ENCODE measurements at regions not wholly inside any gene's neighbourhood (a gene's known extent, or its start where the extent isn't known, plus 50 kb on each side); places are given as distances from the start of the nearest gene placed in this dataset.

DNA sequence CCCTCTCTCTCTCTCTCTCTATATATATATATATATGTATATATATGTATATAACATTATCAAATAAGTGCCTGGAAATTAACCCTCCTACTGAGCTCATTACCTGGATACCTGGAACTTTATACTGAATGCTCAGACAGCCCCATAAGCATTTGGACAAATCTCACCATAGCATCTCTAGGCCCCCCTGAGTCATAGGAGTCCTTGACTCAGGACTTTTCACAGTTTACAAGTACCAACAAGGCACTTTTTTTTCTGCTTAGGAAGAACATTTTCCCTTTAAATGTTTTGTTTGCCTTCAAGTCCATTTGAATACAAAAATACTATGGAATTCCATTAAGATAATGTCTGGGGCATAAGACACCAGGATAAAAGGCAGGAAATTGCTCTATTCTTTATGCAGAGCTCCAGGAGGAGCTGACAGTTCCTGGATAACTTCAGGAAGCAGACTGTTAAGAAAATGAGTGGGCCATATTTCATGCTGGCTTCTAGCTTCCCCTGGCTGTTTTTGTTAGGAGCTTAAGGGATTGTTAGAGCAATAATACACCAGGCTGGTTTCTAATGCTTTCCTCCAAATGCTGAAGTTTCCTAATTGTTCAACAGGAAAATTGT, 171.7 kb upstream of the ASIC2 start:
- no peak for DNase-seq (ENCODE audit: low spot score)
- intact Hi-C loops (cut with DNase I) = no loop called here

DNA sequence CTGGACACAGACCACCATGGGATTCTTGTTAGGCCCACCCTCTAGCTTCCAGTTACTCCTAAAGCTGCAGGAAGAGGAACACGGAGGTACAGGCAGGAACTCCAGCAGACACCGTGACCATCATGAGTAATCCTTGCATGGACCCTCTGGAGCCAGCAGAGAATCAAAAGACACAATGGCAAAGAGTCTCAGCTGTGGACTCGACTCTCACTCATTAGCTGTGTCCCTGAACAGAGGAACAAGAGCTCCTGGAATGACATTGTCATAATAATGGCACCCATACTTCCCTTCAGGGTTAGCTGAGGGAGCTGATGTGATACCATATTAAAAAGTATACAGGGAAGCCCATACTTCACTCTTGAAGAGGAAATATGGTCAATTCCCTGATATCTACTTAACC, 176.3 kb upstream of the ASIC2 start:
- intact Hi-C loops (cut with DNase I) = no loop called here
- DNase-seq (ENCODE audit: low spot score) = no peak

DNA sequence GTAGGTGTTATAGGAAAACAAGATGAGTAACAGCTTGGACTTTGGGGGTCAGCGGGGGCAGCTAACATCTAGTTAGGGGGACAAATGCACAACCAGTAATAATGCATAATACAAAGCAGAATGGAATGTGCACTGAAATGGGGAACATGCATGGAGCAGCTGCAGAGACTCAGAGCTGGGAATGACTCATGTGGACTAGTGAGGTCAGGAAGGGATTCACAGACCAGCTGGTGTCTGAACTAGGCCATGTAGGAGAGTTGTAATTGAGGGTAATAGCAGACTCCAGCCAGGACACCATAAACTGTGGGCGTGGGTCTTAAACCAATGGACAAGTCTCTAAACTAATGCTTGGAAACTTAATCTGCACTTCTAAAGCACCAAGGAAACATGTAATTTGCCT, 176.8 kb upstream of the ASIC2 start:
- DNase-seq (ENCODE audit: low spot score) = no peak
- intact Hi-C loops (cut with DNase I) = no loop called here

DNA sequence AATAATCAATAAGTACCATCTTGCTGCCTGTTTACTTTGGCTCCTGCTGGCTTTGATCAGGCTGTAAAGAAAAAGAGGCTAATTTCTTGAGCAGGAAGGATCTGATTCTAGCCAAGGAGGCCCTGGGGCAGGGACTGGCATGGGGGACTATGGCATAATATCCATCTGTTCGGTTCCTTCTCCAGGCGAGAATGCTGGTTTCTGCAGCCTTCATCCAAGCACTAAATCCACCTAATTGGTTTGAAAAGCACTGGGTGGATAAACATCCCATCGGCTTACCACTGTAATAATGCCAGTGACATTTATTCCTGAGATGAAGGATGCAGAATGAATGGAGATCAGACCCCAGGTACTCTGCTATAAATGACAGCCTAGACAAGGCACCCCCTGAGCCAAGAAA, 180.0 kb upstream of the ASIC2 start:
- no peak for DNase-seq (ENCODE audit: low spot score)

DNA sequence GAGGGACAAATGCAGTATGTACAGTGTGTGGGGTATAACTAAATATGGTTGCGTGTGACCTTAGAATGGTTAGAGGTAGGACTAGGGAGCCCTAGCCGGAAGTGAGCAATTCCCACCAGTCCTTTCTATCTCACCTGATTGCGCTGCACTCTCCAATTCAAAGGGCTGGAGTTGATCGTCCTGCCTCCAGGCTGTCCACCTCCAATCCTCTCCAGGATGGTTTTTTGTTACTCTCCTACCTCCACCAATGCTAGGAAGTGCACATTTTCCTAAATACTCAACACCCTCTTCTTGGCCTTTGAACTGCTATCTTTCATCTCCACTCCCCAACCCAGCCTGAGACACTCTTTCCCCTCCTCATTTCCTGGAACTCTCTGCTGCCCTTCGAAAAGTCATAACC, 181.7 kb upstream of the ASIC2 start:
- intact Hi-C loops (cut with DNase I) = no loop called here
- no peak for DNase-seq (ENCODE audit: low spot score)

More for the DNA sequence above, 180.0 kb upstream of the ASIC2 start:
- intact Hi-C loops (cut with DNase I) = no loop called here

DNA sequence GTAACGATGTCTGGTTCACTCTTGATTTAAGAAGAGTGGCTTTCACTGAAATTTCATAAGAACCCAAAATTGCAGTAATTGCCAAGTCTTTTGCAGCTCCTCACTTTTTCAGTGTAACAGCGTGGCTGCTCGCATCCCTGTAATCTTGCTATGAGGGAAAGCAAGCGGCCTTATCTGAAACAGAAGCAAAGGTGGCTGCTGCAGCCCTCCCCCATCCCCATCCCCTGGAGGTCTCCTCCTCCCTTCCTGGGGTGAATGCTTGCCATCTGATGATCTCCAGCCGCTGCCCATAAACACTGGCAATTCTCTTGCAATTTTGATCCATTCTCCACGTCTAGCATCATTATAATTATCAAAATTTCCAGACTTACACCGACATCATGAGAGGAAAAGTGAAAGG, 182.5 kb upstream of the ASIC2 start:
- intact Hi-C loops (cut with DNase I) = no loop called here
- no peak for DNase-seq (ENCODE audit: low spot score)

DNA sequence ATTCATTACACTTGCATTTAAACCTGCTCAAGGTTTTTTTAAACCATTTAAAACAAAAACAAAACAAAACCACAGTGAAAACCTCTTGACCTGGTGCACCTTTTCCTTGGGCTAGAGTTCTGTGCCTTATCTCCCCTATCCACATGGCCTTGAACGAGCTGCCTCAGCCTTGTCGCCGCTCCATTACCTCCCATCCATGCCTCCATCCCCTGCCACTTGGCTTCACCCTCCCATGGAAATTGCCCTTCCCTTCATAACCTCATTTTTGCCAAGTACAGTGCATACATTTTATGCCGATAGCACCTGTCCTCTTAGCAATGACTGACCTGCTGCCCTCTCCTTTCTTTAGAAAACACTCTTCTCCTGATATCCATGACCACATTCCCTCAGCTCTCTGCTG, 188.6 kb upstream of the ASIC2 start:
- intact Hi-C loops (cut with DNase I) = no loop called here
- DNase-seq (ENCODE audit: low spot score) = no peak

DNA sequence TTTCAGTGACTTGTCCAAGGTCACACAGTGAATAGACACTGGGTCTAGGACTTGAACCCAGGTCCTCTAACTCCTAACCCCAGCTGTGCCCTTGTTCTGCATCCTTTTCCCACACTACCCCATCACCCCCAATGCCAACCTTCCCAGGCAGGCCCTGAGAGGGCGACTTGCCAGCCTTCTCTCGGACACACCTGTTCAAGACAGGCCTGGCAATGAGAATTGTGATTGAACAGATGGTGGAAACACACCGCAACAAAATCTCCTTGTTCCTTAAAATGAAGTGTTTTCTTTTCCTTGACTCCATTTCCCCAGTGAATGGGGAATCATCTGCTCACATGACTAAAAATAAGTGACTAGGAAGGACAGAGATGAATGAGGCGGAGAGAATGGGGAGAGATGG, 189.5 kb upstream of the ASIC2 start:
- intact Hi-C loops (cut with DNase I) = no loop called here

DNA sequence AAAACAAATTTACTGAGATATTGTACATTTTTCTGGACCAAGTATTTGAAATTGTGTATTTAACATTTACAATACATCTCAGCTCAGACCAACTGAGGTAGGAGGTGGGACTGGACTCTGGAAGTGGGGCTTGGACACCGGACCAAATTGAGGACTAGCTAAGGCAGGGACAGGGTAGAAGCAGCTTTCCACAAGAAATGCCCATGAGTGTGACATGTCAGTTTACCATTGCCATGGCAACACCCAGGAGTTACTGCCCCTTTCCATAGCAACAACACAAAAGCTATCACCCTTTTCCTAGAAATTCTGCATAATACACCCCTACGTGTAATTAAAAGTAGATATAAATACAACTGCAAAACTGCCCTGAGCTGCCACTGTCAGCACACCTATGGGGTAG, 191.5 kb upstream of the ASIC2 start:
- DNase-seq (ENCODE audit: low spot score) = no peak
- intact Hi-C loops (cut with DNase I) = no loop called here

More for the DNA sequence above, 189.5 kb upstream of the ASIC2 start:
- DNase-seq (ENCODE audit: low spot score) = no peak

DNA sequence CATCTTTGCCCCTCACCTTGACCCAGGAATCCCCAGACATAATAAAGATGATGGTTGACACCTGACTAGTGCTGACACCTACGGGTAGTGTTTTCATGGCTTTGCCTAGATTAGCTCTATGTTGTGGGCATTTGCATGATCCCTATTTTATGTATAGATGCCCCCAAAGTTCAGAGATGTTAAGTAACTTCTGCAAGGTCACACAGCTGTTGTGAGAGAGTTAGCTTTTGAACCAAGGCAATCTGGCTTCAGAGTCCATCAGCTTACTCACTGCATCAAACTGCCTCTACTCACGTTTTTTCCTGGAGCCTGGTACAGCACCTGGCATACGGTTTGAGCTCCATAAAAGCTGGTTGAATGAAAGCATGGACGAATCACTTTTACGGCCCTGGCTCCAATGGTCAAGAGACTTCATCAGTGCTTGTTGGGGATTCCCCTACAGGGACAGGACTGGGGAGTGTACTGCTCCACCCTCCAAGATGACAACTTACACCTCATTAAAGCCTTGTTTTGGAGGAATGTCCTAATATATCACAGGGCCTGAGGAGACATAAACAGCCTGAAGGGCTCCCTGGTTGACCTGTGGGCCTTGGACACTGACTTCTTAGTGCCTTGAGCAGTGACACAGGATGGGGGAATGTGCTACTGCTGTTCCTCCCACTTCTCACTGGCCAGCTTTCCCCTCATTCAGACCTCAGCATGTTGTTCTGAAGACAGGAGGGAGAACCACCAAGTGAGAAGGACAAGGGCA, 193.2 kb upstream of the ASIC2 start:
- intact Hi-C loops (cut with DNase I) = no loop called here
- DNase-seq (ENCODE audit: low spot score) = no peak

DNA sequence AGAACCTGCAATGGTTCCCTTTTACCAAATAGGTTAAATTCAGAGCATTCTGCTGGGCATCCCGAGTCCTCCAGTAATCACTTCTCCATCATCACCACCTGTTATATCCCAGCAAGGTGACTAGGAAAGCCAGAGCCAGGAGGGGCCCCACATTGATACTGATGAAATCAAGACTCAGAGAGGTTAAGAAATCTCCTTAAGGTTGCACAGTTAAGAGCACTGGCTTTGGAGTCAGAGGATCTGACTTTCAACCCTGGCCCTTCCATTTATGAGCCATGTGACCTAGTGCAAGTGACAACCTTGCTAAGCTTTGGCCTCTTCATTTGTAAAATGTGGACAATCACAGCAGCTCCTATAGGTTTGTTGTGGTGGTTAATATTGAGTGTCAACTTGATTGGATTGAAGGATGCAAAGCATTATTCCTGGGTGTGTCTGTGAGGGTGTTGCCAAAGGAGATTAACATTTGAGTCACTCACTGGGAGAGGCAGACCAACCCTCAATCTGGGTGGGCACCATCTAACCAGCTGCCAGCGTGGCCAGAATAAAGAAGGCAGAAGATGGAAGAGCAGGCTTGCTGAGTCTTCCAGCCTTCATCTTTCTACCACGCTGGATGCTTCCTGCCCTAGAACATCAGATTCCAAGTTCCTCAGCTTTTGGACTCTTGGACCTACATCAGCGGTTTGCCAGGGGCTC, 194.2 kb upstream of the ASIC2 start:
- intact Hi-C loops (cut with DNase I) = no loop called here

DNA sequence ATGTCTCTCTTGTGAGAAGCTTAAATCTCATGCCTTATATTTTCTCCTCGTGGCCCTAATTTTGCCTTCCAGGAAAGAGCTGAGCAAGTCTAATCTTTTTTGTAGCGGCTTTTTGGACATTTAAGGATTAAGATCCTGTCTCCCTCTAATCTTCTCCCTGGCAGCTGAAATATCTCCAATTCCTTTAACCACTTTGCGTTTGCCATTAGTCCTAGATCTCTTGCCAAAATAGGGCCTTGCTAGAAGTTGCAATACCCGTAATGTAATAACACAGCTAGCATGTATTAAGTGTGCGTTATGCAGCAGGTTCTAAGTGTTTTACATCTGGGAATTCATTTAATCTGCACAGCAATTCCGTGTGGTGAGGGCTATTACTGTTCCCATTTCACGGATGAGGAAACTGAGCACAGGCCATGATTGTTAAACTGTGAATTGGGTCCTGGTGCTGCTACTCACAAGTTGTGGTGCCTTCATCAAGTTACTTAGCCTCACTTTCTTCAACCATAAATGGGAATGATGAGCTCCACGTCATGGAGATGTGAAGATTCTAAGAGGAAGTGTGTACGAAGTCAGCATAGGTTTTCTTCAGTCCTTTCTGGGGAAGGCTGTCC, 198.9 kb upstream of the ASIC2 start:
- intact Hi-C loops (cut with DNase I) = no loop called here

More for the DNA sequence above, 194.2 kb upstream of the ASIC2 start:
- DNase-seq (ENCODE audit: low spot score) = no peak

DNA sequence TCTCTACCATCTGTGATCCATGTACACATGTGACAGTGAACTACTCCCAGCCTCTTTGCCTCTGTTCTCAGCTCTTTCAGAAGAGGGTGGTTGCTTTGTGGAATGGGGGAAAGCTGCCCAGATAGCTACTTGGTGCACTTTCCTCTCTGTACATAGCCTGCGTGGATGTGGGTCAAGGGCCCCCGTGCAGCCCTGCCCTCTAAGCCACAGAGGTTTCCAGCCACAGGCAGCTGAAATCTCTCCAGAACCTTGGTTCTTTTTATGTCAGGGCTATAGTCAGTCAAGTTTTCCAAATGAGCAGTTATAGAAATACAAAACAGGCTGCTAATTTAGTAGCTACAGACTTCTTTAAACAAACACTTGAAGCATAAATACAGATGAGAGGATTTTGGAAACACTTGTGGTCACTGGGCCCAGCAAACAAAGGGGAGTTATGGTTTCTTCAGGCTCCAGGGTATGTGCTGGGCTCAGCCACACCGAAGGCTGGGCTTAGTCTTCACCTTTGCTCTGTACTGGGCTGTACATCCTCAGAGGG, 199.7 kb upstream of the ASIC2 start:
- DNase-seq (ENCODE audit: low spot score) = no peak
- intact Hi-C loops (cut with DNase I) = no loop called here

More for the DNA sequence above, 198.9 kb upstream of the ASIC2 start:
- DNase-seq (ENCODE audit: low spot score) = no peak

DNA sequence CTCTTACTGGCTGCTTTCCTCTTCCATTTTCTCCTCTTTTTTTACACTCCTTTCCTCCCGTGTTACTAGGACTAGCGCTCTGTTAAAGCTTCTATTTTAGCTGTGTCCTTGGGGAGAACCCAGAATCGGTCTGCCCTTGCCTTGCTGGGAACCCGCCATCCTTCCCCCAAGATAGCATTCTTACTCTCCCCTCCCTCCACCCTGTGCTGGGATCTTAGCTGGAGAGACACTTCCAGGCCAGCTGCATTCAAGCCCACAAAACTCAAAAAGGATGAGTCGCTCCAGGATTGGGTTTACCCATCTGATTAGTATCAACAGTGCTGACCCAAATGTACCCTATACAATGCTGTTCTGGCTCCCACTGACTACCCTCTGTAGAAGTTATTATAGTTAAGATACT, 200.5 kb upstream of the ASIC2 start:
- intact Hi-C loops (cut with DNase I) = no loop called here
- no peak for DNase-seq (ENCODE audit: low spot score)

DNA sequence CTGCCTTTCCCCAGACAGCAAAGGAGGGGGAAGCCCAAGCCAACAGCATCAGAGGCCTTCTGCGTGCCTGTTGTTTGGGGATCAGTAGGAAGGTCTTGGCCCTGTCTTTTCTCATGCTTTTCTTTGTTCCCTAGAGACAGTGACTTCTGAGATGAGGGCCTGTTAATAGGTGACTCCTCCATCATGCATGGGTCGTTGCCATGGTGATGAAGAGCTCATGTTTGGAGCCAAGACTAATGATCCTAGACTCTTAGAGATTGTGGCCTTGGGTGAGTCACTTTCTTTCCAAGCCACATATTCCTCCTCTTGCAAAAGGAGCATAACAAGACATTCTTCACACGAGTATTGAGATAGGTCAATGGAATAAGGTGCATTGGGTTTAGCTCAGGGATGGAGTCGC, 201.1 kb upstream of the ASIC2 start:
- DNase-seq (ENCODE audit: low spot score) = no peak
- intact Hi-C loops (cut with DNase I) = no loop called here

DNA sequence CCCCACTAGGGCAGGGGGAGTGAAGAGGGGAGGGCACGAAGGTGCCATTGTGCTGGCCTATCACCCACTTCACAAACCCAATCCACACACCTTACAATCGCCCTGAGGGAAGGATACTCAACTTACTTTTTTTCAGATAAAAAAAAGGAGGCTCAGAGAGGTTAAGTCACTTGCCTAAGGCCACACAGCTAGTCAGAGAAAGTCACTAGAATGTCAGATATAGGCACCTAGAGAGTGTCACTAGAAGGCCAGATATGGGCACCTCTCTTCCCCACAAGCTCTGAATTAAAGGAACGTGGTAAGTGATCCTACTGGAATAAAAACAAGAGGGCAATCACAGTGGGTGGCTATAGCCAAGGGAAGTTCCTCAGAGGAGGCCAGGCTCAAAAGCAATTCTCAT, 204.5 kb upstream of the ASIC2 start:
- intact Hi-C loops (cut with DNase I) = no loop called here
- DNase-seq (ENCODE audit: low spot score) = no peak

DNA sequence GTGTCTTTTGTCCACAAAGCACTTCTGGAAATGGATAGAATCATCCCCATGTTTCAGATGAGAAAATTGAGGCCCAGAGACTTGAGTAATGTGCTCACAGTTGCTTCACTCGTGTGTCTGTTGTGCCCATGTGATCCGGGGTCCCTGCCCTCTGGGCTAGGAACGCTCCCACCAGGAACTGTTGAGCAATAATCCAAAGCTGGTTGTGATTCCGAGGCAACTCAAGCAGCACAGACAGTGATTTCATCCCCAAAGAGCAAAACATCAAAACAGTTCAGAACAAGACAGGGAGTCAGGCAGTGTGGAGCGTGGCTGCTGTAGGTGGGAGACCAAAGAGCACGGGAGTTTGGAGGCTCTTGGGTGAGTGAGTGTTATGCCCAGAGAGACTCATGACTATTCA, 205.0 kb upstream of the ASIC2 start:
- intact Hi-C loops (cut with DNase I) = no loop called here
- DNase-seq (ENCODE audit: low spot score) = no peak

DNA sequence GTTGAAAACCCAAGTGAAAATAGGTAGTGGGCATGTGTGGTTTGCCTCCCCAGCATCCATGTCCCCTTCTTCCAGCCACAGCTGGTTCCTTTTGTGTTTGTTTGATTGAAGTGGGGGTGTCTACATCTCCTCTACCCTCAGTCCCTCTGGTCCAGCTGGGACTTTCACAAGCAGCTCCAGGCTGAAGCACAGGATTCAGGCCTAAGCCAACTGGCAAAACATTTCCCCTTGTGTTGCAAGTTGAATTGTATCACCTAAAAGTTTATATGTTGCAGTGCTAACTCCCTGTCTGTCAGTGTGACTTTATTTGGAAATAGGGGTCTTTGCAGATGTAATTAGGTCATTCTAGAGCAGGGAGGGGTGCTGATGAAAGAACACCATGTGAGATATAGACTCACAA, 205.9 kb upstream of the ASIC2 start:
- no peak for DNase-seq (ENCODE audit: low spot score)
- intact Hi-C loops (cut with DNase I) = no loop called here

DNA sequence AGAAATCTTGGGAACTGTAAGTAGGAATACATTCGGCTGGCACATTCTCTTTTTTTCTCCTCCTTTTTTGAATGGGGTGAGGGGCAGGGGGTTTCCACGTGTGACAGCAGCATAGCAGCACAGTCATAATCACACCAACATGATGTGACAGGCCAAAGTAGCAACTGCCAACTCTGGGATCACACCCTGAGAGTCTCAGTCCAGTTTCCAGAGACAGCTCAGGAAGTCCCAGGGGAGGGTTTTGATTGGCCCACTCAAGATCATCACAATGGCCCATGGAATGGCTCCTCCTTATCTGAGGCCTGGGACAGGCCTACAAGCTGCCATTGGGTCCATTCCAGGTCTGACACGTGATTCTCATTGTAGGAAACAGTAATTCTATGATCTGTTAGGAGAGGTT, 207.1 kb upstream of the ASIC2 start:
- intact Hi-C loops (cut with DNase I) = no loop called here
- no peak for DNase-seq (ENCODE audit: low spot score)

DNA sequence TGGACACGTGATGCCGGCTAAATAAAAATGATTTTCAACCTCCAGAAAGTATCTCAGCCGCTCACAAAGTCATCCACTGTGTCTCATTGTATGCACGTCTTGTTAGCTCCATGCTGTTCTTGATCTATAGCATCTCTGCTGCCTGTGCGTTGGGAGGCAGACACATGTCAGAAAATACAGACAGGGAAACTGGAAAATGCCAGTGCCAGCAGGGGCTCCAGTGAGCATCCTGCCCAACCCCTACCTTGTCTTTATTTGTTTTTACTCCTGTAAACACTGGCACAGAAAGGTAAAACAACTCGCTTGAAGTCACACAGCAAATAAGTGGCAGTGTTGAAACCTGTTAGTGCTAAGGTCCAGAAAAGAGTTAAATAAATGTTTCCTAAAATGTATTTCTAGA, 208.1 kb upstream of the ASIC2 start:
- DNase-seq (ENCODE audit: low spot score) = no peak
- intact Hi-C loops (cut with DNase I) = no loop called here
